DOHH2 (cell line): ENCODE measurements at regions not wholly inside any gene's neighbourhood (a gene's known extent, or its start where the extent isn't known, plus 50 kb on each side); places are given as distances from the start of the nearest gene placed in this dataset.

Source experiments
- CTCF ChIP-seq: fragments of 200-600 bp; sonication (generic); IDR thresholded peaks from one replicate; pipeline ENCODE4 v1.5.1; 2014; ENCODE audit warnings: antibody characterized with exemption, mild to moderate bottlenecking, low read depth, low read length; ENCODE audit not compliant: poor library complexity, severe bottlenecking
- EZH2phosphoT487 ChIP-seq: fragments of 200-600 bp; sonication (generic); IDR thresholded peaks from 2 replicates; pipeline ENCODE4 v1.6.1; 2017; ENCODE audit warnings: borderline replicate concordance, mild to moderate bottlenecking, antibody characterized with exemption, low read length, moderate library complexity, mixed read lengths

DNA sequence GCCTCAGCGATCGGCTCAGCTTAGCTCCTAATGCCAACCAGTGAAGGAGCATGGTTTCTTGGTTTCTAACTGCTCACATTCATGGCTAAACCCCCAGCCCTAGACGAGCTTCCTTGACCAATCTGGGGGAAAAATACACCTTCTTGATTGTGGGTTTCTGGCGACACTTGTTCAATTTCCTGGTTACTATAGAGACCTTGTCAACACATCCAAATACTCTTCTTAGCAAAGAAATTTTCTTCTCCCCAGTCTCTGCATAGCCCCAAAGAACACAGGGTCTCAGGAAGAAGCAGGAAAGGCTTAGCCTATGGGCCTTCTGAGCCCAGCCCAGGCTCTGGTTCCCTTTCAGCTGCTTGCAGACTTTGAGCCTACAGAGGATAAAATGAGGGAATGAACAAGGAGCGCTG, 88.5 kb upstream of the SYT13 start:
- TF ChIP-seq EZH2phosphoT487: no peak
- TF ChIP-seq CTCF: no peak
